H1 (cell line): ENCODE measurements at regions not wholly inside any gene's neighbourhood (a gene's known extent, or its start where the extent isn't known, plus 50 kb on each side); places are given as distances from the start of the nearest gene placed in this dataset.

Experiments
- CTCF ChIA-PET: fragments of 300-600 bp; sonication (Branson Sonifier 250); formaldehyde crosslinking; loops from one replicate; lab custom pipeline; 2021; ENCODE audit not compliant: partially characterized antibody; lab: Charles Lee
- POLR2A ChIA-PET: fragments of 300-600 bp; sonication (Branson Sonifier 250); formaldehyde crosslinking; loops from one replicate; lab custom pipeline; 2021; ENCODE audit warnings: inconsistent platforms; ENCODE audit not compliant: partially characterized antibody; lab: Charles Lee
- DNase-seq, 2 experiments: peaks; one replicate each; pipeline versions ENCODE4 v3.0.0 to v3.0.0-alpha.2; 2010 to 2022; ENCODE audit warnings: low spot score in 2 of 2, low read depth in 1 of 2, mixed read lengths in 1 of 2
- FAIRE-seq: peaks from 2 replicates; lab custom pipeline; 2011; peaks lifted over from hg19 to GRCh38; lab: Jason Lieb, UNC
- H2AFZ ChIP-seq: 2 replicates; pipeline ENCODE4 v1.8.1; 2012; ENCODE audit warnings: low read length, inconsistent platforms
- H2AK5ac ChIP-seq: 2 replicates; pipeline ENCODE4 v1.6.1; 2013; ENCODE audit warnings: low read depth, low read length
- H2BK120ac ChIP-seq: replicated peaks from 2 replicates; pipeline ENCODE3; 2013; ENCODE audit warnings: low read depth, low read length, inconsistent platforms
- H2BK12ac ChIP-seq: 2 replicates; pipeline ENCODE4 v1.6.1; 2013; ENCODE audit warnings: low read depth, low read length
- H2BK15ac ChIP-seq: 2 replicates; pipeline ENCODE4 v1.6.1; 2013; ENCODE audit warnings: low read length
- H2BK20ac ChIP-seq: 2 replicates; pipeline ENCODE4 v1.6.1; 2013; ENCODE audit warnings: low read length
- H2BK5ac ChIP-seq: 2 replicates; pipeline ENCODE4 v1.6.1; 2013; ENCODE audit warnings: low read depth, low read length
- H3K14ac ChIP-seq: 2 replicates; pipeline ENCODE4 v1.6.1; 2013; ENCODE audit warnings: inconsistent platforms; ENCODE audit not compliant: insufficient read length
- H3K18ac ChIP-seq: 2 replicates; pipeline ENCODE4 v1.6.1; 2013; ENCODE audit warnings: low read length; ENCODE audit errors: extremely low read depth
- H3K23ac ChIP-seq: 2 replicates; pipeline ENCODE4 v1.6.1; 2013; ENCODE audit warnings: inconsistent platforms; ENCODE audit not compliant: insufficient read length
- H3K23me2 ChIP-seq: 2 replicates; pipeline ENCODE4 v1.6.1; 2013; ENCODE audit warnings: low read depth, low read length
- H3K27ac ChIP-seq: 2 replicates; pipeline ENCODE4 v1.6.1; 2011; ENCODE audit warnings: low read depth, low read length, inconsistent platforms
- H3K27me3 ChIP-seq, 4 experiments: replicated peaks in 1 of 4; 1 replicate in 1 of 4; 2 replicates in 3 of 4; pipeline versions ENCODE4 v1.6.1 to v1.8.1; 2011 to 2013; ENCODE audit warnings: low read length in 3 of 4, mild to moderate bottlenecking in 3 of 4, inconsistent platforms in 2 of 4, mixed read lengths in 2 of 4, moderate library complexity in 1 of 4; ENCODE audit not compliant: control insufficient read depth in 3 of 4, insufficient read depth in 3 of 4; ENCODE audit errors: extremely low read depth in 1 of 4
- H3K36me3 ChIP-seq, 4 experiments: 2 replicates each; pipeline versions ENCODE4 v1.6.1 to v1.8.1; 2011 to 2013; ENCODE audit warnings: mild to moderate bottlenecking in 4 of 4, low read length in 3 of 4, moderate library complexity in 2 of 4, control low read depth in 1 of 4, inconsistent platforms in 1 of 4; ENCODE audit not compliant: insufficient read depth in 4 of 4, control insufficient read depth in 2 of 4
- H3K4ac ChIP-seq: replicated peaks from 2 replicates; pipeline ENCODE3; 2013; ENCODE audit warnings: low read length, low read depth, mixed read lengths, inconsistent platforms; ENCODE audit not compliant: insufficient read length
- H3K4me1 ChIP-seq, 4 experiments: replicated peaks in 1 of 4; 1 replicate in 1 of 4; 2 replicates in 3 of 4; pipeline versions ENCODE4 v1.6.1 to v1.8.1; 2011 to 2013; ENCODE audit warnings: low read length in 3 of 4, inconsistent platforms in 2 of 4, mixed read lengths in 1 of 4; ENCODE audit not compliant: insufficient read depth in 4 of 4, control insufficient read depth in 3 of 4
- H3K4me2 ChIP-seq, 2 experiments: 2 replicates each; pipeline versions ENCODE4 v1.6.1 to v1.8.1; 2011 to 2013; ENCODE audit warnings: low read depth in 2 of 2, low read length in 2 of 2, control low read depth in 1 of 2, inconsistent platforms in 1 of 2, mild to moderate bottlenecking in 1 of 2; ENCODE audit not compliant: insufficient read depth in 1 of 2
- H3K4me3 ChIP-seq, 4 experiments: fragments of 200-600, 300-600 bp in 1 of 4; sonication (generic), shearing (Covaris generic), sonication (Bioruptor Twin) in 1 of 4; 2 replicates each; pipeline versions ENCODE4 v1.5.1 to v1.8.1; 2011 to 2016; ENCODE audit warnings: low read length in 4 of 4, low read depth in 3 of 4, control low read depth in 2 of 4, inconsistent platforms in 2 of 4, mild to moderate bottlenecking in 2 of 4, mixed read lengths in 1 of 4, moderate library complexity in 1 of 4; ENCODE audit not compliant: insufficient read depth in 2 of 4; ENCODE audit errors: extremely low read depth in 1 of 4
- H3K56ac ChIP-seq: replicated peaks from 2 replicates; pipeline ENCODE3; 2013; ENCODE audit warnings: low read depth, mild to moderate bottlenecking, mixed read lengths, low read length, inconsistent platforms; ENCODE audit not compliant: insufficient read length
- H3K79me1 ChIP-seq: 2 replicates; pipeline ENCODE4 v1.6.1; 2013; ENCODE audit warnings: low read depth, low read length, control low read depth
- H3K79me2 ChIP-seq, 2 experiments: 2 replicates each; pipeline versions ENCODE4 v1.6.1 to v1.8.1; 2012 to 2013; ENCODE audit warnings: low read length in 2 of 2, mild to moderate bottlenecking in 2 of 2, inconsistent platforms in 1 of 2; ENCODE audit not compliant: insufficient read depth in 2 of 2, control insufficient read depth in 1 of 2
- H3K9ac ChIP-seq, 4 experiments: replicated peaks in 1 of 4; 1 replicate in 1 of 4; 2 replicates in 3 of 4; pipeline versions ENCODE4 v1.6.1 to v1.8.1; 2011 to 2013; ENCODE audit warnings: low read depth in 3 of 4, low read length in 3 of 4, control low read depth in 2 of 4, mild to moderate bottlenecking in 2 of 4, moderate library complexity in 2 of 4, inconsistent platforms in 1 of 4; ENCODE audit errors: extremely low read depth in 1 of 4
- H3K9me3 ChIP-seq, 2 experiments: 2 replicates each; pipeline versions ENCODE4 v1.6.1 to v1.8.1; 2012 to 2013; ENCODE audit warnings: mild to moderate bottlenecking in 2 of 2, moderate library complexity in 2 of 2, control low read depth in 1 of 2, inconsistent platforms in 1 of 2, low read depth in 1 of 2, low read length in 1 of 2, mixed read lengths in 1 of 2; ENCODE audit not compliant: insufficient read depth in 2 of 2
- H4K20me1 ChIP-seq, 2 experiments: replicated peaks in 1 of 2; 2 replicates each; pipeline versions ENCODE3 to v1.8.1; 2011 to 2013; ENCODE audit warnings: inconsistent platforms in 2 of 2, low read length in 2 of 2, mild to moderate bottlenecking in 1 of 2; ENCODE audit not compliant: insufficient read depth in 2 of 2, control insufficient read depth in 1 of 2
- H4K5ac ChIP-seq: 2 replicates; pipeline ENCODE4 v1.6.1; 2013; ENCODE audit warnings: low read length, low read depth, mixed read lengths, inconsistent platforms; ENCODE audit not compliant: insufficient read length
- H4K8ac ChIP-seq: 2 replicates; pipeline ENCODE4 v1.8.0; 2013; ENCODE audit warnings: mild to moderate bottlenecking, moderate library complexity, low read length, inconsistent platforms; ENCODE audit not compliant: insufficient read depth; ENCODE audit errors: extremely low read depth
- H4K91ac ChIP-seq: replicated peaks from 2 replicates; pipeline ENCODE3; 2013; ENCODE audit warnings: low read length, mixed read lengths, inconsistent platforms; ENCODE audit not compliant: insufficient read length
- CEBPB ChIP-seq: IDR thresholded peaks from 2 replicates; pipeline ENCODE4 v1.6.1; 2012; ENCODE audit warnings: low read depth, low read length
- EZH2 ChIP-seq: fragments of 200-600 bp; sonication (generic); IDR thresholded peaks from 2 replicates; pipeline ENCODE4 v1.7.1; 2012; ENCODE audit warnings: low read depth, mild to moderate bottlenecking, moderate library complexity, low read length, inconsistent platforms; ENCODE audit not compliant: severe bottlenecking
- MAFK ChIP-seq: IDR thresholded peaks from 2 replicates; pipeline ENCODE4 v1.6.1; 2012; ENCODE audit warnings: low read depth, mild to moderate bottlenecking, improper control_type of control experiment, low read length
- RAD21 ChIP-seq, 2 experiments: IDR thresholded peaks in 1 of 2; conservative IDR thresholded peaks in 1 of 2; 2 replicates each; pipeline ENCODE4 v1.6.1; 2011; ENCODE audit warnings: low read depth in 2 of 2, low read length in 2 of 2, improper control_type of control experiment in 1 of 2, inconsistent platforms in 1 of 2, mild to moderate bottlenecking in 1 of 2, moderate library complexity in 1 of 2
- WGBS, 2 experiments: shearing (Covaris generic) in 1 of 2; methylation state at CpG; one replicate each; pipeline versions ENCODE4 v1.1.6 to v1.1.7; 2013 to 2015; ENCODE audit warnings: low lambda C conversion rate in 2 of 2, mixed read lengths in 2 of 2, inconsistent platforms in 1 of 2, low coverage in 1 of 2, missing lambda C conversion rate in 1 of 2; ENCODE audit not compliant: insufficient replicate concordance in 2 of 2, insufficient coverage in 1 of 2, insufficient read length in 1 of 2; ENCODE audit errors: extremely low coverage in 1 of 2, missing lambda C conversion rate in 1 of 2; 5-methylcytosine and 5-hydroxymethylcytosine counted together

GRCh38 chr5:13994621-13995253, 50.2 kb upstream of the DNAH5 start:
- Histone ChIP-seq H3K4ac (peak overlapping the region; percentile 32), H4K20me1 (no peaks in the 10 kb centered on the region), H2BK12ac (no peak overlapping the region), H3K27me3 (no peaks in the 10 kb centered on the region), H3K27ac (no peak overlapping the region), H3K36me3 (no peaks in the 10 kb centered on the region), H3K9ac (no peak overlapping the region), H2BK15ac (no peak overlapping the region), H4K5ac (no peak overlapping the region), H4K8ac (no peak overlapping the region), H3K79me2 (no peaks in the 10 kb centered on the region), H3K9me3 (peaks cover 8 to 14% of the 10 kb centered on the region in 2 experiments; a peak in 3 of 4 replicates), H3K23me2 (no peaks in the 10 kb centered on the region; the same call in 1 of the 2 replicates), H2AFZ (no peak overlapping the region), H3K4me3 (no peak overlapping the region), H3K56ac (no peak overlapping the region), H3K18ac (no peak overlapping the region), H3K4me2 (no peak overlapping the region), H2BK20ac (no peak overlapping the region; the same call in 1 of the 2 replicates), H2BK5ac (no peak overlapping the region), H2AK5ac (no peak overlapping the region), H3K4me1 (no peaks in the 10 kb centered on the region), H4K91ac (no peak overlapping the region), H3K23ac (no peak overlapping the region), H3K79me1 (no peaks in the 10 kb centered on the region), H2BK120ac (no peak overlapping the region), H3K14ac (no peak overlapping the region)
- POLR2A ChIA-PET: no interaction called here
- no peak for FAIRE-seq
- CTCF ChIA-PET: interaction anchor here (0.7 to 1.8 kb wide), 6 partner anchors 18 to 654 kb away, joined by 3 to 4 read pairs (median 3); no protein-coding TSS in a partner anchor
- WGBS, 2 experiments: 85% methylated on average over 9 of the region's 9 CpGs; no CpG with 5 or more reads in 1 of the 2 experiments
- TF ChIP-seq CEBPB: no peak
- no peak for TF ChIP-seq RAD21 (IDR thresholded peaks at IDR 0.05 in 1 of 2, conservative IDR thresholded peaks at IDR 0.05 in 1 of 2; ENCODE audit: low read depth in 2 of 2, low read length in 2 of 2)
- TF ChIP-seq MAFK: 0 out of 2 replicates have a peak, but pooled peaks have one; percentile 15
- TF ChIP-seq EZH2: no peak
- DNase-seq: no peak
